Endothelial cell of umbilical vein (primary cell): ENCODE measurements at regions not wholly inside any gene's neighbourhood (a gene's known extent, or its start where the extent isn't known, plus 50 kb on each side); places are given as distances from the start of the nearest gene placed in this dataset.

Experiments used
- BruUV-seq: library from RNA; stranded (reverse); fragments of 400-500 nt; replicated peaks from 2 replicates; lab custom pipeline; 2021; lab: Mats Ljungman, UMichigan
- CTCF ChIA-PET: fragments of 300-600, 350-600 bp; sonication (Branson Sonifier 250); formaldehyde crosslinking; loops from one replicate; lab custom pipeline; 2021; ENCODE audit warnings: antibody characterized with exemption, inconsistent platforms; lab: Charles Lee
- POLR2A ChIA-PET: fragments of 300-600, 350-600 bp; sonication (Branson Sonifier 250); formaldehyde crosslinking; loops from one replicate; lab custom pipeline; 2021; ENCODE audit warnings: antibody characterized with exemption, inconsistent platforms; lab: Charles Lee
- DNase-seq: peaks from one replicate; pipeline ENCODE4 v3.0.0-alpha.2; 2011; ENCODE audit warnings: low read depth, low spot score
- FAIRE-seq: peaks from 2 replicates; lab custom pipeline; 2011; peaks lifted over from hg19 to GRCh38; lab: Jason Lieb, UNC
- H2AFZ ChIP-seq: 2 replicates; pipeline ENCODE4 v1.6.0; 2012; ENCODE audit warnings: low read depth, low read length, control low read depth, inconsistent platforms
- H3K27ac ChIP-seq: 2 replicates; pipeline ENCODE4 v1.5.1; 2011; ENCODE audit warnings: low read depth, mild to moderate bottlenecking, control low read depth, low read length, moderate library complexity; ENCODE audit not compliant: insufficient read depth
- H3K27me3 ChIP-seq, 2 experiments: 2 replicates each; pipeline versions ENCODE4 v1.6.0 to v1.6.1; 2011; ENCODE audit warnings: low read length in 2 of 2, mixed read lengths in 1 of 2; ENCODE audit not compliant: control insufficient read depth in 2 of 2, insufficient read depth in 2 of 2
- H3K36me3 ChIP-seq, 2 experiments: 2 replicates in 1 of 2; 3 replicates in 1 of 2; pipeline ENCODE4 v1.5.1; 2011; ENCODE audit warnings: low read length in 2 of 2, mild to moderate bottlenecking in 1 of 2, moderate library complexity in 1 of 2; ENCODE audit not compliant: control insufficient read depth in 2 of 2, insufficient read depth in 2 of 2; ENCODE audit errors: extremely low read depth in 1 of 2
- H3K4me1 ChIP-seq: 3 replicates; pipeline ENCODE4 v1.5.1; 2011; ENCODE audit warnings: mild to moderate bottlenecking, low read length; ENCODE audit not compliant: control insufficient read depth, insufficient read depth; ENCODE audit errors: extremely low read depth
- H3K4me2 ChIP-seq: 2 replicates; pipeline ENCODE4 v1.6.1; 2011; ENCODE audit warnings: low read length, control low read depth, mixed read lengths; ENCODE audit not compliant: insufficient read depth
- H3K4me3 ChIP-seq, 3 experiments: fragments of 200-600 bp in 1 of 3; sonication (generic), shearing (Covaris generic) in 1 of 3; replicated peaks in 1 of 3; 2 replicates each; pipeline ENCODE4 v1.5.1; 2011 to 2016; ENCODE audit warnings: control low read depth in 3 of 3, low read length in 3 of 3, mild to moderate bottlenecking in 2 of 3, inconsistent platforms in 1 of 3, low read depth in 1 of 3, moderate library complexity in 1 of 3; ENCODE audit not compliant: insufficient read depth in 1 of 3
- H3K79me2 ChIP-seq: 2 replicates; pipeline ENCODE4 v1.6.0; 2012; ENCODE audit warnings: low read length, inconsistent platforms; ENCODE audit not compliant: control insufficient read depth, insufficient read depth
- H3K9ac ChIP-seq: replicated peaks from 2 replicates; pipeline ENCODE3; 2011; ENCODE audit warnings: low read length, control low read depth; ENCODE audit not compliant: insufficient read depth; ENCODE audit errors: extremely low read depth
- H3K9me1 ChIP-seq: replicated peaks from 3 replicates; pipeline ENCODE4 v1.6.0; 2011; ENCODE audit warnings: mild to moderate bottlenecking, low read length; ENCODE audit not compliant: control insufficient read depth, insufficient read depth; ENCODE audit errors: extremely low read depth
- H3K9me3 ChIP-seq: replicated peaks from 2 replicates; pipeline ENCODE4 v1.5.1; 2012; ENCODE audit warnings: low read length, inconsistent platforms; ENCODE audit not compliant: control insufficient read depth, insufficient read depth
- H4K20me1 ChIP-seq: replicated peaks from 2 replicates; pipeline ENCODE3; 2011; ENCODE audit warnings: mild to moderate bottlenecking, low read length; ENCODE audit not compliant: control insufficient read depth, insufficient read depth; ENCODE audit errors: extremely low read depth
- EZH2 ChIP-seq: IDR thresholded peaks from 2 replicates; pipeline ENCODE4 v1.6.1; 2012; ENCODE audit warnings: borderline replicate concordance, low read depth, mild to moderate bottlenecking, moderate library complexity, low read length, inconsistent platforms; ENCODE audit not compliant: severe bottlenecking
- FOS ChIP-seq: IDR thresholded peaks from 2 replicates; pipeline ENCODE4 v1.6.1; 2011; ENCODE audit warnings: mild to moderate bottlenecking, low read length, moderate library complexity, borderline replicate concordance; ENCODE audit not compliant: insufficient read depth
- GATA2 ChIP-seq: IDR thresholded peaks from 2 replicates; pipeline ENCODE4 v1.7.0; 2011; ENCODE audit warnings: low read depth, mild to moderate bottlenecking, moderate library complexity, mixed read lengths, low read length; ENCODE audit not compliant: insufficient read length, insufficient read depth
- JUN ChIP-seq: IDR thresholded peaks from 2 replicates; pipeline ENCODE4 v1.6.1; 2011; ENCODE audit warnings: borderline replicate concordance, low read depth; ENCODE audit not compliant: insufficient read length, insufficient read depth
- MYC ChIP-seq: IDR thresholded peaks from one replicate; pipeline ENCODE4 v1.6.1; 2011; ENCODE audit warnings: mild to moderate bottlenecking, low read depth, low read length
- POLR2A ChIP-seq: IDR thresholded peaks from 2 replicates; pipeline ENCODE4 v1.6.1; 2012; ENCODE audit warnings: low read depth, mild to moderate bottlenecking, control low read depth, low read length
- POLR2AphosphoS5 ChIP-seq: IDR thresholded peaks from 2 replicates; pipeline ENCODE4 v1.6.1; 2012; ENCODE audit warnings: low read depth, mild to moderate bottlenecking, control low read depth, low read length, moderate library complexity; ENCODE audit not compliant: insufficient read depth
- dilution Hi-C: fragments of 300-500 bp; cut with MboI; formaldehyde crosslinking; loops from one replicate; pipeline ENCODE4 v1.15.0; 2019; ENCODE audit warnings: low sequenced_read_pairs; ENCODE audit not compliant: extremely low pct_ligation_motif_present
- intact Hi-C: fragments of 100-400 bp; cut with micrococcal nuclease; formaldehyde crosslinking; loops from one replicate; pipeline ENCODE4 v1.10.0; 2022
- TF ChIP-seq, protein P1 (sequence below), 2 donors: IDR thresholded peaks; 1 replicate in 1 of 2; 2 replicates in 1 of 2; pipeline ENCODE4 v1.5.1; 2011; ENCODE audit warnings: low read length in 2 of 2, mild to moderate bottlenecking in 2 of 2, moderate library complexity in 2 of 2, control low read depth in 1 of 2, inconsistent platforms in 1 of 2, low read depth in 1 of 2; ENCODE audit not compliant: insufficient read depth in 1 of 2; ENCODE audit errors: extremely low read depth in 1 of 2
- TF ChIP-seq, protein P2 (sequence below): IDR thresholded peaks from 2 replicates; pipeline ENCODE4 v1.6.1; 2011; ENCODE audit not compliant: insufficient read depth, insufficient read length

DNA sequence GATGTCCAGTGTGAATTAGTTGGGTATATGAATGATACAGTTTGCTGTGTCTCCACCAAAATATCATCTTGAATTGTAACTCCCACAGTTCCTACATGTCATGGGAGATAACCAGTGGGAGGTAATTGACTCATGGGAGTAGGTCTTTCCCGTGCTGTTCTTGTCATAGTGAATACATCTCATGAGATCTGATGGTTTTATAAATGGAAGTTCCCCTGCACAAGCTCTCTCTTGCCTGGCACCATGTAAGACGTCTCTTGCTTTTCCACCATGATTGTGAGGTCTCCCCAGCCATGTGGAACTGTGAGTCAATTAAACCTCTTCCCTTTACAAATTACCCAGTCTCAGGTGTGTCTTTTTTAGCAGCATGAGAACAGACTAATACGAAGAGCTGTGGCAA, 223.0 kb downstream of the AJAP1 start:
- DNase-seq, result no peak
- H3K4me1 ChIP-seq, result no peaks in the 10 kb centered on the region
- CTCF ChIA-PET, result no interaction called here
- no peak overlapping the region for H3K4me3 ChIP-seq
- H2AFZ ChIP-seq, result no peak overlapping the region
- BruUV-seq, result no TSS peak
- H3K79me2 ChIP-seq, result no peaks in the 10 kb centered on the region
- no peaks in the 10 kb centered on the region for H3K27me3 ChIP-seq
- H3K9me3 ChIP-seq, result peaks cover 2% of the 10 kb centered on the region
- H3K9me1 ChIP-seq, result no peaks in the 10 kb centered on the region
- no peaks in the 10 kb centered on the region for H4K20me1 ChIP-seq
- no peaks in the 10 kb centered on the region for H3K36me3 ChIP-seq
- FAIRE-seq, result no peak
- dilution Hi-C loops (no loop called here), intact Hi-C loops (no loop called here)
- no peak overlapping the region for H3K27ac ChIP-seq
- POLR2A ChIA-PET, result no interaction called here
- TF ChIP-seq, protein P1, sequence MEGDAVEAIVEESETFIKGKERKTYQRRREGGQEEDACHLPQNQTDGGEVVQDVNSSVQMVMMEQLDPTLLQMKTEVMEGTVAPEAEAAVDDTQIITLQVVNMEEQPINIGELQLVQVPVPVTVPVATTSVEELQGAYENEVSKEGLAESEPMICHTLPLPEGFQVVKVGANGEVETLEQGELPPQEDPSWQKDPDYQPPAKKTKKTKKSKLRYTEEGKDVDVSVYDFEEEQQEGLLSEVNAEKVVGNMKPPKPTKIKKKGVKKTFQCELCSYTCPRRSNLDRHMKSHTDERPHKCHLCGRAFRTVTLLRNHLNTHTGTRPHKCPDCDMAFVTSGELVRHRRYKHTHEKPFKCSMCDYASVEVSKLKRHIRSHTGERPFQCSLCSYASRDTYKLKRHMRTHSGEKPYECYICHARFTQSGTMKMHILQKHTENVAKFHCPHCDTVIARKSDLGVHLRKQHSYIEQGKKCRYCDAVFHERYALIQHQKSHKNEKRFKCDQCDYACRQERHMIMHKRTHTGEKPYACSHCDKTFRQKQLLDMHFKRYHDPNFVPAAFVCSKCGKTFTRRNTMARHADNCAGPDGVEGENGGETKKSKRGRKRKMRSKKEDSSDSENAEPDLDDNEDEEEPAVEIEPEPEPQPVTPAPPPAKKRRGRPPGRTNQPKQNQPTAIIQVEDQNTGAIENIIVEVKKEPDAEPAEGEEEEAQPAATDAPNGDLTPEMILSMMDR (IDR thresholded peaks at IDR 0.05; ENCODE audit: extremely low read depth in 1 of 2, insufficient read depth in 1 of 2, low read depth in 1 of 2, low read length in 2 of 2), result no peak
- TF ChIP-seq FOS, result no peak
- no peak for TF ChIP-seq POLR2AphosphoS5
- no peak for TF ChIP-seq MYC
- TF ChIP-seq EZH2, result no peak
- H3K9ac ChIP-seq, result no peak overlapping the region
- no peak overlapping the region for H3K4me2 ChIP-seq

DNA sequence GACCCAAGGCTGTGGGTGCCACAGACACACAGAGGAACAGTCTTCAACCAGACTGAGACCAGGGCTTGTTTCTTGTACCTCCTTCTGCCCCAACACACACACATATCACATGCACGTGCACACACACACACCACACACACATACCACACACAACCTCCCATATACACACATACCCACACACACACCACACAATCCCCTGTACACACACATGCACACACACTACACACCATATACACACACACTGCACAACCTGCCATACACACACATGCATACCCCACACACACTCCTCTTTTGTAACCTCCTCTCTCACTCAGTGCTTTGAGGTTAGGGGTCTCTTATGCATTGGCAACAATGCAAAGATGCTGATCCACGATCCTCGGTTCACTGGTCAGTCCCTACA, 217.0 kb downstream of the AJAP1 start:
- no TSS peak for BruUV-seq
- no peak for FAIRE-seq
- intact Hi-C loops, result no loop called here

More for the DNA sequence above, 217.0 kb downstream of the AJAP1 start:
- Histone ChIP-seq H2AFZ (no peak overlapping the region), H3K4me3 (no peak overlapping the region), H3K9me3 (peaks cover 5% of the 10 kb centered on the region), H3K9me1 (no peaks in the 10 kb centered on the region), H3K36me3 (no peaks in the 10 kb centered on the region), H3K27ac (no peak overlapping the region), H4K20me1 (no peaks in the 10 kb centered on the region), H3K27me3 (no peaks in the 10 kb centered on the region), H3K9ac (no peak overlapping the region), H3K79me2 (no peaks in the 10 kb centered on the region), H3K4me2 (no peak overlapping the region), H3K4me1 (no peaks in the 10 kb centered on the region)
- DNase-seq, result no peak
- CTCF ChIA-PET, result no interaction called here
- dilution Hi-C loops, result no loop called here
- POLR2A ChIA-PET, result no interaction called here
- TF ChIP-seq FOS (no peak), MYC (no peak), JUN (no peak), EZH2 (no peak), GATA2 (no peak), POLR2AphosphoS5 (no peak), POLR2A (no peak)
- TF ChIP-seq, protein P1 (IDR thresholded peaks at IDR 0.05; ENCODE audit: extremely low read depth in 1 of 2, insufficient read depth in 1 of 2, low read depth in 1 of 2, low read length in 2 of 2), result no peak
- TF ChIP-seq, protein P2, sequence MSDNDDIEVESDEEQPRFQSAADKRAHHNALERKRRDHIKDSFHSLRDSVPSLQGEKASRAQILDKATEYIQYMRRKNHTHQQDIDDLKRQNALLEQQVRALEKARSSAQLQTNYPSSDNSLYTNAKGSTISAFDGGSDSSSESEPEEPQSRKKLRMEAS, result no peak
